ENCODE measurements at regions not wholly inside any gene's neighbourhood (a gene's known extent, or its start where the extent isn't known, plus 50 kb on each side); places are given as distances from the start of the nearest gene placed in this dataset.
"Not testable (repeated sequence)": the region's sequence is repeated elsewhere in the genome, so short reads cannot be mapped to it uniquely, and the experiment has no call there.

GRCh38 chr12:9455516-9455915, 152.2 kb downstream of the KLRB1 start:
- not testable (repeated sequence) for TF ChIP-seq CTCF, POLR2A (IDR thresholded peaks at IDR 0.05)

All from testis (tissue), 2 donors.